Stomach (tissue), 4 donors: ENCODE measurements at regions not wholly inside any gene's neighbourhood (a gene's known extent, or its start where the extent isn't known, plus 50 kb on each side); places are given as distances from the start of the nearest gene placed in this dataset.

ENCODE experiments used
- POLR2A ChIP-seq, 4 donors: fragments of 450-650 bp; IDR thresholded peaks; one replicate each; pipeline ENCODE4 v1.6.1; 2016; ENCODE audit warnings: antibody characterized with exemption in 4 of 4, control low read depth in 2 of 4, mild to moderate bottlenecking in 1 of 4, moderate library complexity in 1 of 4
- TF ChIP-seq, protein P1 (sequence below), 7 experiments: fragments of 450-650 bp in 4 of 7; fragments of 200-600 bp in 3 of 7; sonication (generic) in 3 of 7; IDR thresholded peaks; one replicate each; pipeline ENCODE4 v1.5.1; 2016 to 2019; ENCODE audit warnings: antibody characterized with exemption in 7 of 7, control low read depth in 2 of 7, mild to moderate bottlenecking in 1 of 7

DNA sequence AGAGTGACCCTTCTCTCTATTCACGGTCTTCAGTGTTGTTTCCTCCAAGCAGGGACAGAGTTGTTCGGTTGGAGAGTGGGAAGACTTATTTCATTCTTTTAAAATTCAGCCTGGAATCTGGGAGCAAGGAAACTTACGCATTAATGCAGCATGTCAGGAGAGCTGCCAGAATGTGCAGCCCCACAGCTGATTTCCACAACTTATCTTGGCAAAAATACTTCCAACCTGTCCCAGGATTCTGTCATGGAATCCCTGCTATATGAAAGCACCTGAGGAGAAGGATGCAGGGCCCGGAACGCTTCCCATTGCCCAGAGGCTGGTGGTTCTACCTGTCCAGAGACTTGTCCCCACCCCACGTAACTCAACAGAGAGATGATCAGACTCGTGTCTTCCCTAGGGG, 86.9 kb upstream of the MKI67 start:
- TF ChIP-seq, protein P1, sequence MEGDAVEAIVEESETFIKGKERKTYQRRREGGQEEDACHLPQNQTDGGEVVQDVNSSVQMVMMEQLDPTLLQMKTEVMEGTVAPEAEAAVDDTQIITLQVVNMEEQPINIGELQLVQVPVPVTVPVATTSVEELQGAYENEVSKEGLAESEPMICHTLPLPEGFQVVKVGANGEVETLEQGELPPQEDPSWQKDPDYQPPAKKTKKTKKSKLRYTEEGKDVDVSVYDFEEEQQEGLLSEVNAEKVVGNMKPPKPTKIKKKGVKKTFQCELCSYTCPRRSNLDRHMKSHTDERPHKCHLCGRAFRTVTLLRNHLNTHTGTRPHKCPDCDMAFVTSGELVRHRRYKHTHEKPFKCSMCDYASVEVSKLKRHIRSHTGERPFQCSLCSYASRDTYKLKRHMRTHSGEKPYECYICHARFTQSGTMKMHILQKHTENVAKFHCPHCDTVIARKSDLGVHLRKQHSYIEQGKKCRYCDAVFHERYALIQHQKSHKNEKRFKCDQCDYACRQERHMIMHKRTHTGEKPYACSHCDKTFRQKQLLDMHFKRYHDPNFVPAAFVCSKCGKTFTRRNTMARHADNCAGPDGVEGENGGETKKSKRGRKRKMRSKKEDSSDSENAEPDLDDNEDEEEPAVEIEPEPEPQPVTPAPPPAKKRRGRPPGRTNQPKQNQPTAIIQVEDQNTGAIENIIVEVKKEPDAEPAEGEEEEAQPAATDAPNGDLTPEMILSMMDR (IDR thresholded peaks at IDR 0.05), result no peak
- no peak for TF ChIP-seq POLR2A (IDR thresholded peaks at IDR 0.05)
